HG02610 (cell line): ENCODE measurements at regions not wholly inside any gene's neighbourhood (a gene's known extent, or its start where the extent isn't known, plus 50 kb on each side); places are given as distances from the start of the nearest gene placed in this dataset.
"Not testable (repeated sequence)": the region's sequence is repeated elsewhere in the genome, so short reads cannot be mapped to it uniquely, and the experiment has no call there.

Experiments
- ATAC-seq: cut with Tn5 transposase; IDR thresholded peaks from one replicate; pipeline ENCODE4 v1.9.1; 2021; ENCODE audit warnings: mild to moderate bottlenecking, moderate library complexity; ENCODE audit not compliant: unreplicated experiment

- no peak for ATAC-seq
These were observed 1338.8 kb upstream of the SEL1L start for GRCh38 chr14:82872494-82872893.

GRCh38 chr14:82878951-82879350 lies 1345.3 kb upstream of the SEL1L start:
- ATAC-seq, result no peak

DNA sequence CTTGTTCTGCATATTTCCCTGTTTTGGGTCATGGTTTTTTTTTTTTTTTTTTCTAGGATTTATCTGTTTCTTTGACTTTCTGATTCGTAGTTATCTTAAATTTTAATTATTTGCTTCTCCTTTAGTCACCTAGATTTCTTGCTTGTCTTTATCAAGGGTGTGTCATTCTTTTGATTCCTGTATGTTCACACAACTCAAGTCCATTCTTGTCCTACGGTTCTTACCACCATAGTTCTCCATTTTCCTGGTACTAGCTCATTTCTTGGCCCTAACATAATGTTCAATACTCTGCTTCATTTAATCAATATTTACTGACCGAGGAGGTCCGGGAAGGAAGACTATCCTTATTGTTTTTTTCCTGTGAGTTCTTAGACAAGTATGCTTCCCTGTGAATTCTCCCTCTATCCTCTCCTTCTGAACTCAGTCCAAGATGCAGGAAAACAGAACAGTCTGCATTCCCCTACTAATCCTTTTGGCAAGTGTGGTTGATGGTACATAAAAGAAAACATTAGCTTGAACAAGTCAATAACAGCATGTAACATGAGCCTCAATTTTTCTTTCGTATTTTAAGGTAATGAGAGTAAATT lies 1346.4 kb upstream of the SEL1L start:
- ATAC-seq, result no peak

- ATAC-seq, result no peak
These were observed 1353.0 kb upstream of the SEL1L start for GRCh38 chr14:82886670-82887069.

- no peak for ATAC-seq
These were observed 1356.0 kb upstream of the SEL1L start for GRCh38 chr14:82889701-82890100.

DNA sequence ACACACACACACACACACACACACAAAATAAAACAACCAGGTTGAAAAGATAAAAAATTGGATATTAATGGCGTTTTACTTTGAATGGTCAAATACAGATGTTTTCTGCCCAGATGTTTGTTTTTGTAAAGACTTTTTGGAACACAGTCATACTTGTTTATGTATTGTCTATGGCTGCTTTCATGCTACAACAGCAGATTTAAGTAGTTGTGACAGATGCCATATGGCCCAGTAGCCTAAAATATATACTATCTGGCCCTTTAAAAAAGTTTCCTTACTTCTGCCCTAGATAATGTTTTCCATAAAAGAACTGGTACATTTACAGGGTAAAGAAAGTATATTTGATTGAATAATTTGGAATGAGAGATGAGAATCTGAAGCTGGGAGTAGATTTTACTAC lies 1362.8 kb upstream of the SEL1L start:
- no peak for ATAC-seq

DNA sequence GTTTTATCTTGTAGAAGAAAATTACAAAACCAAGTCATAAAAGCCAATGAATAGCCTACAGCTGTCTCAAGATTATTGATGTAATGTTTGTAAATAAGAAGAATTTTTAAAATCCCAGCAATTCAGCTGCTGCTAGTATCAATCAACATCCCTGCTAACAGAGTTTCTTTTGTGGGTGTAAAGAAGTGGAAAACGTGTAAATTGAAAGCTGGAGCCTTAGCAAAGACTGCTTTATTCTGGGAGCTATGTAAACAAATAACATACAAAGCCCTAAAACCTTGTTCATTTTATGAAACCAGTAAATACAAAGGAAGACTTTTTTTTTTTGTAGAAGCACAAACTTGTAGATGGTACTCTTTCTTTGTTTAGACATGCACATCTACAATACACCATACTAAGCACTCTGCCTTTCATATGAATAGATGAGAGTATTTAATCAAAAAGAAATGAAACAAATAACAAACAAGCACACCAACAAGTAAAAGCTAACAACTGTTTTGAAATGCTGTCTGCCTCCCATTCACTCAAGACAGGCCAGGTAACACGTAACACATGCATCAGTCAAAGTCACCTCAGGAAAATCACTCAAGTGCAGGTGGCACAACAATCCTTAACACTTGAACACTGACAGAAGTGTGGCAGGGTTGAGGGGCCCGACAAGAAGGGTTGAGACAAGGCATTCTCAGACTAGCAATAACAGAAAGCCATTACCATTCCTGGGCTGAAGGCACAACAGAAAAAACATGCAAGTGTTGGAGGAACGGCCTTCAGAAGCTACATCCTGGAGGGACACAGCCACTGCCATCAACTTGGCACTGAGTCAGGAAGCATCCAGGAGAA lies 1364.0 kb upstream of the SEL1L start:
- ATAC-seq, result no peak

- ATAC-seq, result no peak
These were observed 1372.1 kb upstream of the SEL1L start for GRCh38 chr14:82905762-82906161.

- ATAC-seq, result no peak
These were observed 1378.3 kb upstream of the SEL1L start for GRCh38 chr14:82911930-82912329.

- no peak for ATAC-seq
These were observed 1379.7 kb upstream of the SEL1L start for GRCh38 chr14:82913396-82913795.

DNA sequence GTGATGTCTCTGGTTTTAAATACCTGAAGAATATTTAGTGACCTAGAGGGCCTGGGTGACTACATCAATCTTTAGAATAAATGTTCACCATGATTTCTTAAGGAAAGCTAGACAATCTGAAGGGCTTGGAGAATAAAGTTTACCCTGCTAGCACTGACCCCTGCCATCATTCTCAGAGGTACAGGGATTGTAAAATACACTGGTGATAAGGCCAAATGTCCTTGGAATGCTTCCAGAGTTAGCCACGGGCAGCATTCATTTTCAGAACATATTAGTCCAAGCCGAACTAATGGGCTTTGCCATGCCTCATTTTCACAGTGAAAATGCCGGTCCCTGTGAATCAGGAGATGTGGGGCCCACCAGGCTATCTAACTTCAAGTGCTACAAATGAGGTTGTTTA lies 1381.7 kb upstream of the SEL1L start:
- ATAC-seq, result no peak

- no peak for ATAC-seq
These were observed 1402.0 kb upstream of the SEL1L start for GRCh38 chr14:82935691-82936090.

GRCh38 chr14:82951171-82951570 lies 1417.5 kb upstream of the SEL1L start:
- no peak for ATAC-seq

DNA sequence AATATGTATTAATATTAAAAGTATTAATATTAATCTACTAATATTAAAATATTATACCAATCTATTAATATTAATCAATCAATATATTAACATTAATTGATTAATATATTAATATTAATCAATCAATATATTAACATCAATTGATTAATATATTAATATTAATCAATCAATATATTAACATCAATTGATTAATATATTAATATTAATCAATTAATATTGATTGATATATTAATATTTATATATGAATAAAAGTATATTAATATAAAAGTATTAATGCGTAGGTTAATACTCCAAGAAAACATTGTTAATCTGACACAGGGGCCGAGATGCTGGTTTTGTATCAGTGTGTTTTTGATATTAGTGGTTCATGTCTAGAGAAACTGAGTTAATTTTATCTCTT lies 1430.1 kb upstream of the SEL1L start:
- no peak for ATAC-seq

GRCh38 chr14:82987502-82988124 lies 1454.0 kb upstream of the SEL1L start:
- ATAC-seq, result no peak

DNA sequence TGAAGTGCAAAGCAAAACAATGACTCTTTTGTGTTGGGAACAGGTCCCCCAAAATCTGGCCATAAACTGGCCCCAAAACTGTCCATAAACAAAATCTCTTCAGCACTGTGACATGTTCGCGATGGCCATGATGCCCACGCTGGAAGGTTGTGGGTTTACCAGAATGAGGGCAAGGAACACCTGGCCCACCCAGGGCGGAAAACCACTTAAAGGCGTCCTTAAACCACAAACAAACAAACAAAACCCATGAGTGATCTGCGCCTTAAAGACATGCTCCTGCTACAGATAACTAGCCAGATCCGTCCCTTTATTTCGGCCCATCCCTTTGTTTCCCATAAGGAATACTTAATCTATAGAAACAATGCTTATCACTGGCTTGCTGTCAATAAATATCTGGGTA lies 1460.9 kb upstream of the SEL1L start:
- ATAC-seq, result not testable (repeated sequence)

GRCh38 chr14:82999802-83000201 lies 1466.1 kb upstream of the SEL1L start:
- ATAC-seq, result no peak

GRCh38 chr14:83004456-83005006 lies 1470.9 kb upstream of the SEL1L start:
- no peak for ATAC-seq

- ATAC-seq, result no peak
These were observed 1472.5 kb upstream of the SEL1L start for GRCh38 chr14:83006121-83006670.

DNA sequence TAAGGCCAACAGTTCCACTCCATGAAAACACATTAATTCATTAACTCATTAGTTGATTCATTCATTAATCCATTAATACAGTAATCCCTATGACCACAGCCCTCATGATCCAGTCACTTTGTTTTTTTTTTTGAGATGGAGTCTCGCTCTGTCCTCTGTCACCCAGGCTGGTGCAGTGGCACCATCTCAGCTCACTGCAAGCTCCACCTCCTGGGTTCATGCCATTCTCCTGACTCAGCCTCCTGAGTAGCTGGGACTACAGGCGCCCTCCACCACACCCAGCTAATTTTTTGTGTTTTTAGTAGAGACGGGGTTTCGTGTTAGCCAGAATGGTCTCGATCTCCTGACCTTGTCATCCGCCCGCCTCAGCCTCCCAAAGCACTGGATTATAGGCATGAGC lies 1473.4 kb upstream of the SEL1L start:
- not testable (repeated sequence) for ATAC-seq

GRCh38 chr14:83007641-83008225 lies 1474.1 kb upstream of the SEL1L start:
- ATAC-seq, result no peak
